ENCODE measurements at regions not wholly inside any gene's neighbourhood (a gene's known extent, or its start where the extent isn't known, plus 50 kb on each side); places are given as distances from the start of the nearest gene placed in this dataset.
"Not testable (repeated sequence)": the region's sequence is repeated elsewhere in the genome, so short reads cannot be mapped to it uniquely, and the experiment has no call there.

DNA sequence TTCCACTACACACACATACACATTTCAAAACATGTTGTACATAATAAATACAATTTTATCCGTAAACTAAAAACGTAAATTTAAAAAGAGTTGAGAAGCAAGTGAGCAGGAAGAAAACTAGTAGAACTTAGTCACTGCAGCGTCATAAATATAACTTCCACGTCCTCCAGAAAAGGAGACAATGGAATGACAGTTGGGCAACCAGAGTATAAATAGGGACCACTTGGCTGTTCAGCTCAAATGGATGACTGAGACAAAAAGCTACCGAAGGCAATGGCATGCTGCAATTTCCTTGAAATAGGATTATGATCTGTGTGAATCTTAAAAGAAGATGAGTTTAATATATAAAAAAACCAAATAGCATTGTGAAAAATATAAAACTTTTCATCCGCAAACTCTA lies 438.5 kb upstream of the RGMB start:
- no peaks in the 10 kb centered on the region for H3K36me3 ChIP-seq (ENCODE audit: insufficient read depth, low read length)
- no peaks in the 10 kb centered on the region; the same call in 1 of the 2 replicates for H3K9me3 ChIP-seq (ENCODE audit: insufficient read depth, low read depth, low read length)
- WGBS: 96% methylated on average over 6 of the region's 6 CpGs
- H3K4me1 ChIP-seq (ENCODE audit: insufficient read depth, low read length): no peaks in the 10 kb centered on the region
- no peaks in the 10 kb centered on the region for H3K27me3 ChIP-seq (ENCODE audit: insufficient read depth, low read length)
- no peak overlapping the region for H3K27ac ChIP-seq (ENCODE audit: low read depth, low read length)
- H3K9ac ChIP-seq (ENCODE audit: low read depth, low read length): no peak overlapping the region
- no peak overlapping the region for H3K4me3 ChIP-seq (ENCODE audit: low read length)

DNA sequence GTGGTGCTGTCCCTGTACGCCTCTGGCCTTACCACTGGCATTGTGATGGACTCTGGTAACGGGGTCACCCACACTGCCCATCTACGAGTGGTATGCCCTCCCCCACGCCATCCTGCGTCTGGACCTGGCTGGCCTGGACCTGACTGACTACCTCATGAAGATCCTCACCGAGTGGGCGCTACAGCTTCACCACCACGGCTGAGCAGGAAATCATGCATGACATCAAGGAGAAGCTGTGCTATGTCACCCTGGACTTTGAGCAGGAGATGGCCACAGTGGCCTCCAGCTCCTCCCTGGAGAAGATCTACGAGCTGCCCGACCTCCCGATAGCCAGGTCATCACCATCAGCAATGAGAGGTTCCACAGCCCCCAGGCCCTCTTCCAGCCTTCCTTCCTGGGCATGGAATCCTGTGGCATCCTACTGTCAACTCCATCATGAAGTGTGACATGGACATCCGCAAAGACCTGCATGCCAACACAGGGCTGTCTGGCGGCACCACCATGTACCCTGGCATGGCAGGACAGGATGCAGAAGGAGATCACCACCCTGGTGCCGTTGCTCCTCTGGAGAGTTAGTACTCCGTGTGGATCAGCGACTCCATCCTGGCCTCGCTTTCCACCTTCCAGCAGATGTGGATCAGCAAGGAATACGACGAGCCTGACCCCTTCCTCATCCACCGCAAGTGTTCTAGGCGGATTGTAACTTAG lies 434.2 kb upstream of the RGMB start:
- WGBS: 97% methylated on average over 21 of the region's 21 CpGs
- no peak overlapping the region for H3K9ac ChIP-seq (ENCODE audit: low read depth, low read length)
- no peak overlapping the region for H3K27ac ChIP-seq (ENCODE audit: low read depth, low read length)

DNA sequence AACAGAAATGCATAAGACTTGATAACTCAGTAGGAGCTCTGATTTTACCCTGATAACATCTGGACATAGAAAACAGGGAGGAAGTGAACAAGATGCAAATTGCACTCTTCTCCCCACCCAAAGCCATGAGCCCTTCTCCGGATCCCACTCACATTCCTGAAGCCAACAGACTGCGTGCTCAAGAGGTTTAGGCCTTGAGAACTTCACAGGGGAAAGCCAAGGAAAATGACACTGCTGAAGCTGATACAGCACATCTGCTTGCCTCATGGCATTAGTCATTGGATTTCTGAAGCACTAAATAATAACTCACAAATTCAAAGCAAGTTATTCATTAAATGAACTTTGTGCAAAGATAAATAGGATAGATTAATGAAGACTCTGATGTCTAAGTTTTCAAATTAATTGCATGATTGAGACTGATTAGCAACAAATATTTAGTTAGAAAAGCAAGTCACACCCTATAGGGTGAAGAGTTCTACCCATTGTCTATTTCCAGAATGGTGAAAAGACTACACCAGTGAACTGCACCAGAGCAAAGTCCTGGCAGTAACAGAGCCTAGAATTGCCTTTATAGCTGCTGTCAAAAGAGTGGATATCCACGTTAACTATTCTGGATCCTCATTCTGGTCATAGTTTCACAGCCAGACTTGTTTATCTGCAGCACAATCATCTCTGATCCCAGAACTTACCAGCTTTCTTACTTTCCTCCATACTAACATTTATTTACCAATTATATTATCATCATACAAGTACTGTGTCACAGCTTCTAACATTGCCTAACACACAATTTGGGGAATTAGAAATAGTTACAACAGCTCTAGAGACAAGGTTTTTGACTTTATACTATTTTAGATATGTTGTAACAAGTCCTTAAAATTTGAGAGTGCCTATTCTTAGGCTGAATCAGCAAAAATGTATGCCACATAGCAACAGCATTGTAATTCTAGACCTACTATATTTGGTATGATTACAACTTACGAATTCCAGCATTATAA lies 432.1 kb upstream of the RGMB start:
- H3K4me1 ChIP-seq (ENCODE audit: insufficient read depth, low read length): no peaks in the 10 kb centered on the region
- no peak overlapping the region for H3K27ac ChIP-seq (ENCODE audit: low read depth, low read length)
- no peaks in the 10 kb centered on the region for H3K36me3 ChIP-seq (ENCODE audit: insufficient read depth, low read length)
- no peaks in the 10 kb centered on the region for H3K27me3 ChIP-seq (ENCODE audit: insufficient read depth, low read length)
- no peak overlapping the region for H3K9ac ChIP-seq (ENCODE audit: low read depth, low read length)
- peaks cover 6% of the 10 kb centered on the region; the same call in 1 of the 2 replicates for H3K9me3 ChIP-seq (ENCODE audit: insufficient read depth, low read depth, low read length)
- 95% methylated on average over 3 of the region's 4 CpGs for WGBS
- H3K4me3 ChIP-seq (ENCODE audit: low read length): no peak overlapping the region

More for the DNA sequence above, 434.2 kb upstream of the RGMB start:
- no peaks in the 10 kb centered on the region for H3K27me3 ChIP-seq (ENCODE audit: insufficient read depth, low read length)
- H3K9me3 ChIP-seq (ENCODE audit: insufficient read depth, low read depth, low read length): peaks cover 6% of the 10 kb centered on the region; the same call in 1 of the 2 replicates
- no peaks in the 10 kb centered on the region for H3K36me3 ChIP-seq (ENCODE audit: insufficient read depth, low read length)
- no peaks in the 10 kb centered on the region for H3K4me1 ChIP-seq (ENCODE audit: insufficient read depth, low read length)
- no peak overlapping the region for H3K4me3 ChIP-seq (ENCODE audit: low read length)

DNA sequence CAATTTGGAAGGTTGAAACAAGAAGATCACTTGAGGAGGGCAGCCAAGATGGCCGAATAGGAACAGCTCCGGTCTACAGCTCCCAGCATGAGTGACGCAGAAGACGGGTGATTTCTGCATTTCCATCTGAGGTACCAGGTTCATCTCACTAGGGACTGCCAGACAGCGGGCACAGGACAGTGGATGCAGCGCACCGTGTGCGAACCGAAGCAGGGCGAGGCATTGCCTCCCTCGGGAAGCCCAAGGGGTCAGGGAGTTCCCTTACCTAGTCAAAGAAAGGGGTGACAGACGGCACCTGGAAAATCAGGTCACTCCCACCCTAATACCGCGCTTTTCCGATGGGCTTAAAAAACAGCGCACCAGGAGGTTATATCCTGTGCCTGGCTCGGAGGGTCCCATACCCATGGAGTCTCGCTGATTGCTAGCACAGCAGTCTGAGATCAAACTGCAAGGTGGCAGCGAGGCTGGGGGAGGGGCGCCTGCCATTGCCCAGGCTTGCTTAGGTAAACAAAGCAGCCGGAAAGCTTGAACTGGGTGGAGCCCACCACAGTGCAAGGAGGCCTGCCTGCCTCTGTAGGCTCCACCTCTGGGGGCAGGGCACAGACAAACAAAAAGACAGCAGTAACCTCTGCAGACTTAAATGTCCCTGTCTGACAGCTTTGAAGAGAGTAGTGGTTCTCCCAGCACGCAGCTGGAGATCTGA lies 430.4 kb upstream of the RGMB start:
- not testable (repeated sequence) for H3K36me3 ChIP-seq (ENCODE audit: insufficient read depth, low read length); H3K27ac ChIP-seq (ENCODE audit: low read depth, low read length); H3K27me3 ChIP-seq (ENCODE audit: insufficient read depth, low read length); H3K4me1 ChIP-seq (ENCODE audit: insufficient read depth, low read length); H3K9ac ChIP-seq (ENCODE audit: low read depth, low read length); H3K4me3 ChIP-seq (ENCODE audit: low read length); H3K9me3 ChIP-seq (ENCODE audit: insufficient read depth, low read depth, low read length)
- WGBS: 95% methylated on average over 22 of the region's 22 CpGs

DNA sequence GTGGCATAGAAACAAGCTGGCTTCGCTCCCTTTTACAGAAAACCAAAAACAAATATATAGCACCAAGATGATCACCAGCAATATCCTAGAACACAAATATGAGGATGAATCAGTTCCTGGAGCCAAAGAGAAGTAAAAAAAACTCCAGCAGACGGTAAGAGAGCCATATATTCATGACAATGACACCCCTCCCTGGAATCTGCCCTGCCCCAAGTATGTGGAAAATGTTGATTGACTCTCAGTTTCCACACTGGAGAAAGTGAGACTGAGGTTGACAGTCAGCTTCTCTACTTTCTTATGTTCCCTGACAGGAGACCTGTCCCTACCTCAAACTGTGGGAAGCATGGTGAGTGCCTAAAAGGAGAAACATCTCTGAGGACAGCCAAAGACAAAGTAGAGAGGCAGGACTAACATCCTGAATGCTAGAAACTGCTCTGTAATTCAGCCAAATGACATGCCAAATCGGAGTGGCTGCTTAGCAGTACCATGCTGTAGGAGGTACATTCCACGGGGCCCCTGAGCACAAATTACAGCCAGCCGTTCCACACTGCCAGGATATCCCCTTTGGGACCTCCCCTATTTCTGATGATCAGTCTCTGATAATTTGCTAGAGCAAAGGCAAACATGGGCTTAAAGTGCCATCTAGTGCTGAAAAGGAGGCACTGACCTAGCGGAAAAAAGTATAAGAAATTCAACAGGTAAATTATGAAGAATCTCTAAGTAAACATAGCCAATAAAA lies 424.0 kb upstream of the RGMB start:
- H3K36me3 ChIP-seq (ENCODE audit: insufficient read depth, low read length): no peaks in the 10 kb centered on the region; the same call in 1 of the 2 replicates
- no peak overlapping the region for H3K9ac ChIP-seq (ENCODE audit: low read depth, low read length)
- 80% methylated on average over 5 of the region's 6 CpGs for WGBS
- H3K27ac ChIP-seq (ENCODE audit: low read depth, low read length): no peak overlapping the region
- H3K27me3 ChIP-seq (ENCODE audit: insufficient read depth, low read length): no peaks in the 10 kb centered on the region
- H3K9me3 ChIP-seq (ENCODE audit: insufficient read depth, low read depth, low read length): peaks cover 21% of the 10 kb centered on the region
- no peak overlapping the region for H3K4me3 ChIP-seq (ENCODE audit: low read length)
- no peaks in the 10 kb centered on the region for H3K4me1 ChIP-seq (ENCODE audit: insufficient read depth, low read length)

DNA sequence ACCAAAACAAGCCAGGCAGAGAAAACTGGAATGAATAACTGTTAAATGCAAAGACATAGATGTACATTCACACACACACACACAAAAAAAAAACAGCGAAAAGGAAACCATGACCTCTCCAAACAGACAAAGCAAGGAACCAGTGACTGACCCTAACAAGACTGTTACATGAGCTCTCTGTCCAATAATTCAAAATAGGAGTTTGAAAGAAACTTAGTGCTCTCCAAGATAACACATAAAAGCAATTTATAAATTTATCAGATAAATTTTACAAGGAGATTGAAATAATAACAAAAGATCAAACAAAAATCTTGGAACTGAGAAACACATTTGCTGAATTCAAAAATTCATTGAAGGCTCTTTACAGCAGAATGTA lies 423.5 kb upstream of the RGMB start:
- Histone ChIP-seq H3K9ac (ENCODE audit: low read depth, low read length) (no peak overlapping the region), H3K36me3 (ENCODE audit: insufficient read depth, low read length) (no peaks in the 10 kb centered on the region; the same call in 1 of the 2 replicates), H3K27ac (ENCODE audit: low read depth, low read length) (no peak overlapping the region), H3K27me3 (ENCODE audit: insufficient read depth, low read length) (no peaks in the 10 kb centered on the region), H3K4me1 (ENCODE audit: insufficient read depth, low read length) (no peaks in the 10 kb centered on the region), H3K9me3 (ENCODE audit: insufficient read depth, low read depth, low read length) (peaks cover 21% of the 10 kb centered on the region), H3K4me3 (ENCODE audit: low read length) (no peak overlapping the region)
- 100% methylated on average over 1 of the region's 1 CpG for WGBS

DNA sequence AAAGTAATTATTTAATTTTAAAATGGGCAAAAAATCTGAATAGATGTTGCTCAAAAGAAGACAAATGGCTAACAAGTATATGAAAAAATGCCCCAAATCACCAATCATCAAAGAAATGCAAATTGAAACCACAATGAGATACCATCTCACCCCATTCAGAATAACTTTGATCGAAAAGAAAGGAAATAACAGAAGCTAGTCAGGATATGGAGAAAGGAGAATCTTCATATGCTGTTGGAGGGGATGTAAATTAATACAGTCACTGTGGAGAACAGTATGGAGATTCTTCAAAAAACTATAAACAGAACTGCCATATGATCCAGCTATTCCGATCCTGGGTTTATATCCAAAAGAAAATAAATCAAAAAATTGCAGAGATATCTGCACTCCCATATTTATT lies 418.5 kb upstream of the RGMB start:
- no peak overlapping the region for H3K4me3 ChIP-seq (ENCODE audit: low read length)
- H3K4me1 ChIP-seq (ENCODE audit: insufficient read depth, low read length): no peaks in the 10 kb centered on the region
- H3K27ac ChIP-seq (ENCODE audit: low read depth, low read length): no peak overlapping the region
- no peaks in the 10 kb centered on the region for H3K27me3 ChIP-seq (ENCODE audit: insufficient read depth, low read length)
- no peak overlapping the region for H3K9ac ChIP-seq (ENCODE audit: low read depth, low read length)
- H3K36me3 ChIP-seq (ENCODE audit: insufficient read depth, low read length): no peaks in the 10 kb centered on the region; the same call in 1 of the 2 replicates
- WGBS: 98% methylated on average over 2 of the region's 2 CpGs
- peaks cover 21% of the 10 kb centered on the region for H3K9me3 ChIP-seq (ENCODE audit: insufficient read depth, low read depth, low read length)

DNA sequence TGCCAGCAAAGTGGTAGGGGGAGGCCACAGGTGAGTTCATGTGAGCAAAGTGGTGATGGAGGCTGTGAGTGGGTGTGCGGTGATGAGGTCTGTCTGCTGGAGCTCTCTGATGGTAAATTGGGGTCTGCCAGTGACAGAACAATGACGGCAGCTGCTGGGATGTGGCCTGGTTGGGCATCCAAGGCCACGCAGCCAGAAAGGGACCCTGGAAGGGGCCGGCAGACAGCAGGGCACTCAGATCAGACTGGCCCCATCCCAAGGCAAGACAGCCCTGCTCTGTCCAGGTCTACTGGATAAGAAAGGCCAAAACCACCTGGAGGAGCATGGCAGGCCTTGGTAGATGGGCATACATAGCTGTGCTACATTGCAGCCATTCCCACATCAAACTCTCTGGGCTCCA lies 412.9 kb upstream of the RGMB start:
- Histone ChIP-seq H3K4me1 (ENCODE audit: insufficient read depth, low read length) (no peaks in the 10 kb centered on the region), H3K4me3 (ENCODE audit: low read length) (no peak overlapping the region), H3K27me3 (ENCODE audit: insufficient read depth, low read length) (no peaks in the 10 kb centered on the region), H3K9ac (ENCODE audit: low read depth, low read length) (no peak overlapping the region), H3K36me3 (ENCODE audit: insufficient read depth, low read length) (no peaks in the 10 kb centered on the region), H3K27ac (ENCODE audit: low read depth, low read length) (no peak overlapping the region), H3K9me3 (ENCODE audit: insufficient read depth, low read depth, low read length) (peaks cover 9% of the 10 kb centered on the region)
- 97% methylated on average over 4 of the region's 4 CpGs for WGBS

DNA sequence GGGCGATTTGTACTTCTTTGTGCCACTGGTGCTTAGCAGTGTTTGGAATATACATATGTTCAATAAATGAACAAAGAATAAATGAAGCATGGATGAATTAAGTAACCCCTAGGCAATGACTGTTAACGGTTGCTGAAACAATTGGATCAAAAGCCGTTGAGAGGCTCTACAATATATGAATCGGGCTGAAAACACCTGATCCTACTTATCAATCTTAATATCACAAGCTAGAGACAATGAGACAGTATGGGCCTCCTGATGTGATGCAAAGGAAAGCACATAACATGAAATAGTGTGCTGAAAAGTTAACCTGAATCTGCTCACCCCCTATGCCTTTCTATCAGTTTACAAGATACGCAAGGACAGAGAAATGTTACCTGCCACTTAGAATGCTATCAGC lies 410.3 kb upstream of the RGMB start:
- no peaks in the 10 kb centered on the region for H3K27me3 ChIP-seq (ENCODE audit: insufficient read depth, low read length)
- H3K9ac ChIP-seq (ENCODE audit: low read depth, low read length): no peak overlapping the region
- H3K9me3 ChIP-seq (ENCODE audit: insufficient read depth, low read depth, low read length): peaks cover 9% of the 10 kb centered on the region
- no peaks in the 10 kb centered on the region for H3K4me1 ChIP-seq (ENCODE audit: insufficient read depth, low read length)
- H3K4me3 ChIP-seq (ENCODE audit: low read length): no peak overlapping the region
- WGBS: 93% methylated on average over 5 of the region's 5 CpGs
- no peak overlapping the region for H3K27ac ChIP-seq (ENCODE audit: low read depth, low read length)
- no peaks in the 10 kb centered on the region for H3K36me3 ChIP-seq (ENCODE audit: insufficient read depth, low read length)

DNA sequence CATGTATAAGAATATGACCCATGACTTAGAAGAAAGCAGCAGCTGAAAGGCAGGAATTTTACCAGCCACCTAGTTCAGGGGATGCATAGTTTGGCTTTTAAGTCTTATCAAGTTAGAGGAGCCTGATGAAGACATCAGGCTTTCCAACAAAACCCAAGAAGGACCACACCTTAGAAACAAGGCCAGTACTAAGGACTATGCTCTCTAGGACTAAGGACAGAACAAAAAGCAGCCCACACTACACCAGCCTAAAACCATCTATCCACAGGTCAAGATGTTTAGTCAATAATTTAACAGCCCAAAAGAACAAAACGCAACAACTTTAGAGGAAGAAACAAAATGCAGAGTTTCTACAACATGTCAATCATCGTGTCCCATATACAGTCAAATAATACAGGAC lies 408.9 kb upstream of the RGMB start:
- 94% methylated on average over 2 of the region's 2 CpGs for WGBS
- Histone ChIP-seq H3K9ac (ENCODE audit: low read depth, low read length) (no peak overlapping the region), H3K27me3 (ENCODE audit: insufficient read depth, low read length) (no peaks in the 10 kb centered on the region), H3K4me3 (ENCODE audit: low read length) (no peak overlapping the region), H3K9me3 (ENCODE audit: insufficient read depth, low read depth, low read length) (peaks cover 4% of the 10 kb centered on the region; the same call in 1 of the 2 replicates), H3K27ac (ENCODE audit: low read depth, low read length) (no peak overlapping the region), H3K4me1 (ENCODE audit: insufficient read depth, low read length) (no peaks in the 10 kb centered on the region), H3K36me3 (ENCODE audit: insufficient read depth, low read length) (no peaks in the 10 kb centered on the region)
